Thoracic aorta (tissue), 2 donors: ENCODE measurements at regions not wholly inside any gene's neighbourhood (a gene's known extent, or its start where the extent isn't known, plus 50 kb on each side); places are given as distances from the start of the nearest gene placed in this dataset.

Experiments
- ATAC-seq: fragments of 150-250 bp; one replicate; pipeline ENCODE4 v1.8.0; 2017; ENCODE audit warnings: low read depth; ENCODE audit not compliant: insufficient number of reproducible peaks, low FRiP score
- DNase-seq: peaks from one replicate; pipeline ENCODE4 v3.0.0-alpha.2; 2020; ENCODE audit warnings: low spot score
- H3K27ac ChIP-seq, 2 donors: fragments of 200-600 bp; sonication (generic); 1 replicate in 1 of 2; 2 replicates in 1 of 2; pipeline ENCODE4 v1.5.1; 2016; ENCODE audit warnings: mild to moderate bottlenecking in 2 of 2, moderate library complexity in 2 of 2
- H3K27me3 ChIP-seq: fragments of 200-600 bp; sonication (generic); replicated peaks from 2 replicates; pipeline ENCODE4 v1.6.0; 2016; ENCODE audit warnings: mild to moderate bottlenecking; ENCODE audit not compliant: insufficient read depth
- H3K36me3 ChIP-seq: fragments of 200-600 bp; sonication (generic); one replicate; pipeline ENCODE4 v1.5.1; 2016
- H3K4me1 ChIP-seq, 2 donors: fragments of 200-600 bp; sonication (generic); 1 replicate in 1 of 2; 2 replicates in 1 of 2; pipeline versions ENCODE4 v1.5.1 to v1.6.0; 2016; ENCODE audit warnings: low read depth in 2 of 2, mild to moderate bottlenecking in 1 of 2; ENCODE audit not compliant: control insufficient read depth in 1 of 2
- H3K4me3 ChIP-seq: fragments of 200-600 bp; sonication (generic); 2 replicates; pipeline ENCODE4 v1.5.1; 2016; ENCODE audit warnings: mild to moderate bottlenecking
- H3K9me3 ChIP-seq: fragments of 200-600 bp; sonication (generic); 2 replicates; pipeline ENCODE4 v1.5.1; 2016
- CTCF ChIP-seq: fragments of 200-600 bp; sonication (generic); IDR thresholded peaks from one replicate; pipeline ENCODE4 v1.5.1; 2019; ENCODE audit warnings: antibody characterized with exemption

- no peaks in the 10 kb centered on the region for H3K36me3 ChIP-seq
- no peak for TF ChIP-seq CTCF
- no peaks in the 10 kb centered on the region for H3K4me1 ChIP-seq
- no peaks in the 10 kb centered on the region for H3K27me3 ChIP-seq
- ATAC-seq (no peak), DNase-seq (no peak)
- H3K9me3 ChIP-seq: no peaks in the 10 kb centered on the region
- H3K27ac ChIP-seq: no peak overlapping the region
- no peak overlapping the region for H3K4me3 ChIP-seq
Measured at GRCh38 chrX:10062980-10063379, 93.8 kb upstream of the CLCN4 start.

GRCh38 chrX:10064736-10065135, 92.0 kb upstream of the CLCN4 start:
- H3K27ac ChIP-seq: no peak overlapping the region
- no peaks in the 10 kb centered on the region for H3K27me3 ChIP-seq
- DNase-seq (no peak), ATAC-seq (no peak)
- no peak overlapping the region for H3K4me3 ChIP-seq
- H3K36me3 ChIP-seq: no peaks in the 10 kb centered on the region
- H3K9me3 ChIP-seq: no peaks in the 10 kb centered on the region
- no peak for TF ChIP-seq CTCF
- no peaks in the 10 kb centered on the region for H3K4me1 ChIP-seq

- Histone ChIP-seq H3K4me3 (no peak overlapping the region), H3K27me3 (no peaks in the 10 kb centered on the region), H3K36me3 (no peaks in the 10 kb centered on the region), H3K27ac (no peak overlapping the region), H3K9me3 (no peaks in the 10 kb centered on the region), H3K4me1 (peaks cover 0 to 7% of the 10 kb centered on the region in 2 donors)
- no peak for ATAC-seq
- TF ChIP-seq CTCF: no peak
- no peak for DNase-seq
Measured at GRCh38 chrX:10070714-10071436, 85.9 kb upstream of the CLCN4 start.

- Histone ChIP-seq H3K4me1 (peaks cover 0 to 7% of the 10 kb centered on the region in 2 donors), H3K27me3 (no peaks in the 10 kb centered on the region), H3K9me3 (no peaks in the 10 kb centered on the region), H3K27ac (no peak overlapping the region), H3K36me3 (no peaks in the 10 kb centered on the region), H3K4me3 (no peak overlapping the region)
- ATAC-seq: no peak
- DNase-seq: no peak
- no peak for TF ChIP-seq CTCF
Measured at GRCh38 chrX:10071451-10072144, 85.2 kb upstream of the CLCN4 start.

GRCh38 chrX:10072786-10073568, 83.8 kb upstream of the CLCN4 start:
- DNase-seq: no peak
- Histone ChIP-seq H3K4me3 (no peak overlapping the region), H3K27me3 (no peaks in the 10 kb centered on the region), H3K9me3 (no peaks in the 10 kb centered on the region), H3K4me1 (peaks cover 0 to 7% of the 10 kb centered on the region in 2 donors), H3K36me3 (no peaks in the 10 kb centered on the region), H3K27ac (no peak overlapping the region)
- no peak for ATAC-seq
- no peak for TF ChIP-seq CTCF
